CD4-positive, alpha-beta T cell treated with Interleukin-2 at 100 ng/mL for 4 hours (primary cell): ENCODE measurements at regions not wholly inside any gene's neighbourhood (a gene's known extent, or its start where the extent isn't known, plus 50 kb on each side); places are given as distances from the start of the nearest gene placed in this dataset.
"Not testable (repeated sequence)": the region's sequence is repeated elsewhere in the genome, so short reads cannot be mapped to it uniquely, and the experiment has no call there.

Source experiments
- DNase-seq: peaks from one replicate; pipeline ENCODE4 v3.0.0-alpha.2; 2020; ENCODE audit warnings: low spot score

GRCh38 chr1:60731321-60731720 lies 351.0 kb upstream of the NFIA start:
- DNase-seq = no peak

DNA sequence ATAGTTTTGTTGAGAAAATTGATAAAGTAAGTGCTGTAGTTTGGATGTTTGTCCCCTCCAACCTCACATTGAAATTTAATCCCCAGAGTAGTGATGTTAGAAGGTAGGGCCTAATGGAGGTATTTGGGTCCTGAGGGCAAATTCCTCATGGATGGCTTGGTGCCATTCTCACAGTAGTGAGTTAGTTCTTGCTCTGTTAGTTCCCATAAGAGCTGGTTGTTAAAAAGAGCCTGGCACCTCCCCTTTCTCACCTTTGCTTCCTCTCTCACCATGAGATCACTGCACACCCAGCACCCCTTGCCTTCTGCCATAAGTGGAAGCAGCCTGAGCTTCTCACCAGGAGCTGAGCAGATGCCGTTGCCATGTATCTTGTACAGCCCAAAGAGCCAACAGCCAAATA lies 354.8 kb upstream of the NFIA start:
- DNase-seq = no peak

GRCh38 chr1:60716472-60716871 lies 365.9 kb upstream of the NFIA start:
- DNase-seq = no peak

DNA sequence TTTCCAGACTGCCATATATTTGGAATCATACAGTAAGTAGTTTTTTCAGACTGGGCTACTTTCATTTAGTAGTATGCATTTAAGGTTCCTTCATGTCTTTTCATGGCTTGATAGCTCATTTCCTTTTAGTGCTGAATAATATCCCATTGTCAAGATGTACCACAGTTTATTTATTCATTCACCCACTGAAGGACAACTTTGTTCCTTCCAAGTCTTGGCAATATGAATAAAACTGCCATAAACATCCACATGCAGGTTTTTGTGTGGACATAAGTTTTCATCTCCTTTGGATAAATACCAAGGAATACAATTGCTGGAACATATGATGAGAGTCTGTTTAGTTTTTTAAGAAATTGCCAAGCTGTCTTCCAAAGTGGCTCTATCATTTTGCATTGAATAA lies 366.4 kb upstream of the NFIA start:
- DNase-seq = no peak

GRCh38 chr1:60709426-60709825 lies 372.9 kb upstream of the NFIA start:
- no peak for DNase-seq

GRCh38 chr1:60705026-60705425 lies 377.3 kb upstream of the NFIA start:
- DNase-seq = no peak

GRCh38 chr1:60703155-60703554 lies 379.2 kb upstream of the NFIA start:
- no peak for DNase-seq

GRCh38 chr1:60699325-60699724 lies 383.0 kb upstream of the NFIA start:
- DNase-seq = no peak

- no peak for DNase-seq
These were observed 385.0 kb upstream of the NFIA start for GRCh38 chr1:60697204-60697994.

GRCh38 chr1:60696512-60696911 lies 385.8 kb upstream of the NFIA start:
- DNase-seq = no peak

GRCh38 chr1:60695716-60696171 lies 386.6 kb upstream of the NFIA start:
- no peak for DNase-seq

- no peak for DNase-seq
These were observed 387.4 kb upstream of the NFIA start for GRCh38 chr1:60694980-60695379.

DNA sequence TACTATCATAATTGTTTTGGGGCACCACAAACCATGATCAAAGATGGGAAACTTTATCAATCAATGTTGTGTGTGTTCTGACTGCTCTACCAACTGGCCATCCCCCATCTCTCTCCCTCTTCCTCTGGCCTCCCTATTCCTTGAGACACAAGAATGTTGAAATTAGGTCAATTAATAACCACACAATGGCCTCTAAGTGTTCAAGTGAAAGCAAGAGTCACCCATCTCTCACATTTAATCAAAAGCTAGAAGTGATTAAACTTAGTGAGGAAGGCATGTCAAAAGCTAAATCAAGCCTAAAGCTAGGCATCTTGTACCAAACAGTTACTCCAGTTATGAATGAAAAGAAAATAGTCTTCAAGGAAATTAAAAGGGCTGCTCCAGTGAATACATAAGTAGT lies 390.3 kb upstream of the NFIA start:
- DNase-seq = no peak

- not testable (repeated sequence) for DNase-seq
These were observed 394.1 kb upstream of the NFIA start for GRCh38 chr1:60688221-60688620.

DNA sequence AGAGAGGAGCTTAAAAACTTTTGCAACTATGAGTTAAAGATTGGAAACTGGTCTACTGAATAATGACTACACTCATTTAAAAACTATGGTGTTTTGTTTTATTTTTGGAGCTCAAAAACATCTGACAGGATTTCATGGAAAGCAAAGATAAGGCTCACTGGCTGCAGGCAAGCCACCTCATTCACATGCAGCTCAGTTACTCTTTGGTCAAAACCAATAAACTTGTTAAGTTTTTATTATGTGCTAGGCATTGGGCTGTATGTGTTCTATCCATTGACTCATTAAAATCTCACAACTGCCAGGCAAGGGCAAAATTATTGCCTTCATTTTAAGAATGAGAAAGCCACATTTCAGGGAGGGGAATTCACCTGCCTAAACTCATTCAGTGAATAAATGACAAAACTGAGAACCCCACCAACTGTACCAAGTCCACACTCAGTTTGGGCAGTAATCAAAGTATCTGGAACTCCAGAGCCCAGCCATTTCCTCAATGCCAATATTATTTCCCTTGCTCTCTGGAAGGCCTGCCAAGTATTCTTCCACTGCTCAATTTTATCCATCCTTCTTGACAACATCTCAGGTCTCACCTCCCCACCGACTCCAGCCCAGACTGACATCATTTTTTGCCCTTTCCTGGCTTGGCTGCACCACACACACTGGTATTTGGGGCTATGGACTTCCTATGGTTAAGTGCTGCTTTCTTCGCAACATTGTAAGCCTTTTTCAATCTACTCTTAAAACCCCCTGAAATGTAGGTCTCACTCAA lies 401.1 kb upstream of the NFIA start:
- DNase-seq = no peak

DNA sequence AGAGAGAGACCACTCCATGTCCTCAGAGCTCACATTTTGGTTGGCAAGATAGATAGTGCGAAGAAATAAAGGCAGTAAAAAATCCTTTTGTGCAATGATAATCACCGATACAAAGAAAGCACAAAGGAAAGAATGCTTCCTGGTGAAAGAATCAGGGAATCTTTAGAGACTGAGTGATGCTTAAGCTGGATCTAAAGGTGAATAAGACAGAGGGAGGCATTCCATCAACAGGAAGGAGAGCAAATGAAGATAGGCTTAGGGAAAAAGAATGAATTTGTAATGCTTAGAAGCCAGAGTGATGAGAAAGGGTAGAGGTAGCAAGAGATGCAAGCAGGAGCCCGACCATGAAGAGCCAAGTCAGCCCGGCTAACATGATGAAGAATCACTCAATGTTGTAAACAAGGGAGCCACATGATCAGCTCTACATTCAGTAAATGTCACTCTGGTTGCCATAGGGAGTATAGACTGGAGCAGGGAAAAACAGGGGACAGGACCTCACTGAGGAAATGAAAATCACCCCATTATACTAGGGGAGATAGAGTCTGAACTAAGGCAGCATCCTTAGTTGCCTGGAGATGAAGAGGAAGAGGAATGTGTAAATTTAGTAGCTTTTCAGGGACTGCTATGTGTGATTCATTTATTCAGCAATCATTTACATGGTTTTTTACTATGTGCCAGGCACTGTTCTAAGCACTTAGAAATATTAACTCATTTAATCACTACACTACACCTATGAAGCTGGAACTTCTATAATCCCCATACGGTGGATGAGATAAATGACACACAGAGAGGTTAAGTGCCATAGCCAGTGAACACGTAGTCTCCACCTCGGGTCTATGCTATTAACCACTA lies 402.6 kb upstream of the NFIA start:
- no peak for DNase-seq

- no peak for DNase-seq
These were observed 403.6 kb upstream of the NFIA start for GRCh38 chr1:60678802-60679201.

- no peak for DNase-seq
These were observed 404.0 kb upstream of the NFIA start for GRCh38 chr1:60678391-60678790.

DNA sequence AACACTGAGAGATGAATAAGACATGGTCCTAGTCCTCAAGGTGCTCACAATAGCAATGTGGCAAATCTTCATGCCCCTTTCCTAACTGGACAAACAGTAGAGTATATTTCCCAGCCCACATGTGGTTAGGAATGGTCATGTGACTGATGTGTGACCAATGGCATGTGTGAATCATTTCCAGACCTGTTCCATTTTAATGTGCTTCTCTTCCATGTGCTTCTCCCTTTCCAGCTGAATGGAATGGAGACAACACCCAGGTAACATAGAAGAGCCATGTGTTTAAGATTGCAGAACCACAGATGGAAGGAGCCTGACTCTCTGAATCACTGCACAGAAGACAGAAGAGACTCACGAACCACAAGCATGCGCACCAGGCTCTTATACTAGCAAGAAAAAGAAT lies 409.9 kb upstream of the NFIA start:
- no peak for DNase-seq

DNA sequence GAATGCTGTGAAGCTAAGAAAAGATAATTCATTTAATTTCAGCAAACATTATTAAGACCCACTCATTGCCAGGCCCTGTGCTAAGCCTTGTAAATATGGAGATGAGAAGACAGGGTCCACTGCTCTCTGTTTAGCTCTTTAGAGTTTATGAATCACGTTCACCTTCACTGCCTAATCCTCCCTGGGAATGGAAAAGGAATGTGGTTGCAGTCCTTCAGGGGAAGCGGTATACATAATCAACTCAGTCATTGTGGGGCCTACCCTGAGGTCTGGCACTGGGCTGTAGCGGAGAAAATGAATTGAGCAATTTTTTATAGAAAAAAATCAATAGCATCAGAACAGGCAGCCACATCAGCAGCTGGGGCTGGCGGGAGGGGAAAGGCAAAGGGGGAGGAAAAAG lies 412.1 kb upstream of the NFIA start:
- DNase-seq = no peak

GRCh38 chr1:60668585-60668984 lies 413.8 kb upstream of the NFIA start:
- DNase-seq = no peak

DNA sequence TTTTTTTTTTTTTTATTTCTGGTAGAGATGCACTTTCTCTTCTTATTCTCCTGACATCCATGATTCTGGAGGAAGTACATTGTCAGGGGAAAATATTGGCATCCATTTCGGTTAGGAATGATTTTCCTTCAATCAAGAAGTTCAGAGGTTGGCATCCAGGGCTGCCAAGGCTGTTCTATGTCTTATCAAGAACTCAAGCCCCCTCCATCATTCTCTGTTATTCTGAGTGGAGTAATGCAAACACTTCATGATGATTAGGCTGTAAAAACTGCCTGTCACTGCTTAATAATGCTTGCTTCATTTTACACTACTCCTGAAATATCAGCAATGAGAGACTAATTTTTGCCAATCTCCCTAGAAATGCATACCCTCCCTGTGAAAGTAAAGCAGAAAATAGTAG lies 417.1 kb upstream of the NFIA start:
- DNase-seq = no peak
